Suprapubic skin (tissue), 4 donors: ENCODE measurements at regions not wholly inside any gene's neighbourhood (a gene's known extent, or its start where the extent isn't known, plus 50 kb on each side); places are given as distances from the start of the nearest gene placed in this dataset.

Experiments
- DNase-seq, 2 donors: peaks; one replicate each; pipeline ENCODE4 v3.0.0-alpha.2; 2019; ENCODE audit warnings: low spot score in 2 of 2
- H3K27ac ChIP-seq: fragments of 200-600 bp; sonication (generic); one replicate; pipeline ENCODE4 v1.5.1; 2019
- H3K27me3 ChIP-seq: fragments of 200-600 bp; sonication (generic); one replicate; pipeline ENCODE4 v1.5.1; 2019
- H3K36me3 ChIP-seq: fragments of 200-600 bp; sonication (generic); one replicate; pipeline ENCODE4 v1.5.1; 2019
- H3K4me1 ChIP-seq: fragments of 200-600 bp; sonication (generic); one replicate; pipeline ENCODE4 v1.5.1; 2019
- H3K4me3 ChIP-seq: fragments of 200-600 bp; sonication (generic); one replicate; pipeline ENCODE4 v1.5.1; 2019; ENCODE audit warnings: mild to moderate bottlenecking
- H3K9me3 ChIP-seq: fragments of 200-600 bp; sonication (generic); one replicate; pipeline ENCODE4 v1.5.1; 2019
- CTCF ChIP-seq, 2 donors: fragments of 200-600 bp in 1 of 2; fragments of 450-650 bp in 1 of 2; sonication (generic) in 1 of 2; IDR thresholded peaks; one replicate each; pipeline ENCODE4 v1.5.1; 2016 to 2019; ENCODE audit warnings: antibody characterized with exemption in 2 of 2, mild to moderate bottlenecking in 1 of 2, moderate library complexity in 1 of 2
- EP300 ChIP-seq: sonication (generic); formaldehyde crosslinking; IDR thresholded peaks from one replicate; pipeline ENCODE4 v1.6.1; 2017; ENCODE audit warnings: antibody characterized with exemption
- POLR2A ChIP-seq, 2 donors: fragments of 450-650 bp; IDR thresholded peaks; one replicate each; pipeline ENCODE4 v1.6.1; 2017; ENCODE audit warnings: antibody characterized with exemption in 2 of 2, mild to moderate bottlenecking in 2 of 2, moderate library complexity in 2 of 2
- POLR2AphosphoS5 ChIP-seq, 3 donors: sonication (generic); formaldehyde crosslinking; IDR thresholded peaks; one replicate each; pipeline ENCODE4 v1.6.1; 2017; ENCODE audit warnings: antibody characterized with exemption in 3 of 3
- WGBS: methylation state at CpG from one replicate; pipeline ENCODE4 v1.1.5; 2018; 5-methylcytosine and 5-hydroxymethylcytosine counted together

- DNase-seq = no peak
- H3K4me3 ChIP-seq = no peak overlapping the region
- WGBS = 66% methylated on average over 2 of the region's 2 CpGs
- no peaks in the 10 kb centered on the region for H3K4me1 ChIP-seq
- H3K9me3 ChIP-seq = no peaks in the 10 kb centered on the region
- TF ChIP-seq POLR2A (IDR thresholded peaks at IDR 0.05) = no peak
- TF ChIP-seq CTCF (IDR thresholded peaks at IDR 0.05) = no peak
- no peak for TF ChIP-seq EP300
- H3K27ac ChIP-seq = no peak overlapping the region
- no peaks in the 10 kb centered on the region for H3K27me3 ChIP-seq
- H3K36me3 ChIP-seq = no peaks in the 10 kb centered on the region
Measured at GRCh38 chrX:20720954-20721626, 454.4 kb upstream of the RPS6KA3 start.

GRCh38 chrX:20718592-20719380 lies 452.1 kb upstream of the RPS6KA3 start:
- WGBS = 33% methylated on average over 3 of the region's 3 CpGs
- no peak for DNase-seq
- H3K27me3 ChIP-seq = no peaks in the 10 kb centered on the region
- H3K36me3 ChIP-seq = no peaks in the 10 kb centered on the region
- H3K27ac ChIP-seq = no peak overlapping the region
- no peak for TF ChIP-seq POLR2A (IDR thresholded peaks at IDR 0.05)
- no peak for TF ChIP-seq POLR2AphosphoS5 (IDR thresholded peaks at IDR 0.05)
- no peak for TF ChIP-seq EP300
- no peak for TF ChIP-seq CTCF (IDR thresholded peaks at IDR 0.05)
- no peaks in the 10 kb centered on the region for H3K4me1 ChIP-seq
- no peaks in the 10 kb centered on the region for H3K9me3 ChIP-seq
- no peak overlapping the region for H3K4me3 ChIP-seq

- TF ChIP-seq POLR2A (IDR thresholded peaks at IDR 0.05) (no peak), POLR2AphosphoS5 (IDR thresholded peaks at IDR 0.05) (no peak), EP300 (no peak), CTCF (IDR thresholded peaks at IDR 0.05) (no peak)
- DNase-seq = no peak
Measured at GRCh38 chrX:20715176-20715575, 448.5 kb upstream of the RPS6KA3 start.

GRCh38 chrX:20712811-20713210 lies 446.1 kb upstream of the RPS6KA3 start:
- no peaks in the 10 kb centered on the region for H3K27me3 ChIP-seq
- no peak overlapping the region for H3K27ac ChIP-seq
- H3K4me3 ChIP-seq = no peak overlapping the region
- no peak for TF ChIP-seq POLR2AphosphoS5 (IDR thresholded peaks at IDR 0.05)
- no peak for TF ChIP-seq POLR2A (IDR thresholded peaks at IDR 0.05)
- TF ChIP-seq EP300 = no peak
- no peak for TF ChIP-seq CTCF (IDR thresholded peaks at IDR 0.05)
- H3K9me3 ChIP-seq = no peaks in the 10 kb centered on the region
- DNase-seq = no peak
- 29% methylated on average over 1 of the region's 1 CpG for WGBS
- no peaks in the 10 kb centered on the region for H3K4me1 ChIP-seq
- H3K36me3 ChIP-seq = no peaks in the 10 kb centered on the region

More at GRCh38 chrX:20715176-20715575, 448.5 kb upstream of the RPS6KA3 start:
- Histone ChIP-seq H3K9me3 (no peaks in the 10 kb centered on the region), H3K27ac (no peak overlapping the region), H3K4me3 (no peak overlapping the region), H3K27me3 (no peaks in the 10 kb centered on the region), H3K36me3 (no peaks in the 10 kb centered on the region), H3K4me1 (no peaks in the 10 kb centered on the region)
- WGBS = 72% methylated on average over 3 of the region's 3 CpGs

GRCh38 chrX:20711366-20711765 lies 444.7 kb upstream of the RPS6KA3 start:
- Histone ChIP-seq H3K4me1 (no peaks in the 10 kb centered on the region), H3K27ac (no peak overlapping the region), H3K9me3 (no peaks in the 10 kb centered on the region), H3K36me3 (no peaks in the 10 kb centered on the region), H3K4me3 (no peak overlapping the region), H3K27me3 (no peaks in the 10 kb centered on the region)
- DNase-seq = no peak
- no peak for TF ChIP-seq POLR2A (IDR thresholded peaks at IDR 0.05)
- TF ChIP-seq EP300 = no peak
- no peak for TF ChIP-seq POLR2AphosphoS5 (IDR thresholded peaks at IDR 0.05)
- TF ChIP-seq CTCF (IDR thresholded peaks at IDR 0.05) = no peak
- 42% methylated on average over 3 of the region's 3 CpGs for WGBS
